Trophoblast cell (in vitro differentiated cells and primary cell): ENCODE measurements at regions not wholly inside any gene's neighbourhood (a gene's known extent, or its start where the extent isn't known, plus 50 kb on each side); places are given as distances from the start of the nearest gene placed in this dataset.
"Not testable (repeated sequence)": the region's sequence is repeated elsewhere in the genome, so short reads cannot be mapped to it uniquely, and the experiment has no call there.

ENCODE experiments used
- DNase-seq, 2 donors: peaks; one replicate each; pipeline ENCODE4 v3.0.0-alpha.2; 2016
- H2AFZ ChIP-seq: 2 replicates; pipeline ENCODE4 v1.6.1; 2013; ENCODE audit warnings: low read length, moderate library complexity, mild to moderate bottlenecking; ENCODE audit not compliant: insufficient read depth, poor library complexity
- H2AK5ac ChIP-seq: 2 replicates; pipeline ENCODE4 v1.6.1; 2013; ENCODE audit warnings: mild to moderate bottlenecking, low read length
- H2BK120ac ChIP-seq: 2 replicates; pipeline ENCODE4 v1.6.1; 2013; ENCODE audit warnings: low read length, mild to moderate bottlenecking, moderate library complexity; ENCODE audit not compliant: insufficient read depth, poor library complexity
- H2BK12ac ChIP-seq: 2 replicates; pipeline ENCODE4 v1.6.1; 2013; ENCODE audit warnings: mild to moderate bottlenecking, low read length, moderate library complexity
- H2BK5ac ChIP-seq: 2 replicates; pipeline ENCODE4 v1.6.1; 2013; ENCODE audit warnings: low read length, low read depth, moderate library complexity, mild to moderate bottlenecking; ENCODE audit not compliant: poor library complexity
- H3K14ac ChIP-seq: 2 replicates; pipeline ENCODE4 v1.6.1; 2013; ENCODE audit warnings: mild to moderate bottlenecking, low read length
- H3K18ac ChIP-seq: 2 replicates; pipeline ENCODE4 v1.6.1; 2013; ENCODE audit warnings: mild to moderate bottlenecking, low read length
- H3K23ac ChIP-seq: 2 replicates; pipeline ENCODE4 v1.6.1; 2013; ENCODE audit warnings: low read length
- H3K27ac ChIP-seq: 2 replicates; pipeline ENCODE4 v1.5.1; 2013; ENCODE audit warnings: low read depth, mild to moderate bottlenecking, inconsistent platforms, low read length, moderate library complexity
- H3K27me3 ChIP-seq: 2 replicates; pipeline ENCODE4 v1.6.1; 2013; ENCODE audit warnings: inconsistent platforms, mild to moderate bottlenecking, low read length, moderate library complexity; ENCODE audit not compliant: insufficient read depth
- H3K36me3 ChIP-seq, 2 experiments: 1 replicate in 1 of 2; 2 replicates in 1 of 2; pipeline ENCODE4 v1.6.1; 2013; ENCODE audit warnings: low read length in 2 of 2, mild to moderate bottlenecking in 2 of 2, moderate library complexity in 1 of 2; ENCODE audit not compliant: insufficient read depth in 2 of 2, control insufficient read depth in 1 of 2
- H3K4ac ChIP-seq: 2 replicates; pipeline ENCODE4 v1.6.1; 2013; ENCODE audit warnings: low read depth, mild to moderate bottlenecking, low read length, moderate library complexity
- H3K4me1 ChIP-seq, 2 experiments: 1 replicate in 1 of 2; 2 replicates in 1 of 2; pipeline ENCODE4 v1.6.1; 2013; ENCODE audit warnings: low read length in 2 of 2, mild to moderate bottlenecking in 2 of 2, moderate library complexity in 1 of 2; ENCODE audit not compliant: insufficient read depth in 2 of 2, control insufficient read depth in 1 of 2
- H3K4me2 ChIP-seq: 2 replicates; pipeline ENCODE4 v1.6.1; 2013; ENCODE audit warnings: inconsistent platforms, mild to moderate bottlenecking, low read length, moderate library complexity
- H3K4me3 ChIP-seq: 2 replicates; pipeline ENCODE4 v1.5.1; 2013; ENCODE audit warnings: mild to moderate bottlenecking, low read depth, low read length, inconsistent platforms
- H3K79me1 ChIP-seq: one replicate; pipeline ENCODE4 v1.6.1; 2013; ENCODE audit warnings: low read length
- H3K79me2 ChIP-seq: 2 replicates; pipeline ENCODE4 v1.6.1; 2013; ENCODE audit warnings: low read length, mild to moderate bottlenecking; ENCODE audit not compliant: control insufficient read depth, insufficient read depth, poor library complexity
- H3K9ac ChIP-seq: 2 replicates; pipeline ENCODE4 v1.6.1; 2013; ENCODE audit warnings: mild to moderate bottlenecking, low read length
- H3K9me3 ChIP-seq: 2 replicates; pipeline ENCODE4 v1.6.1; 2013; ENCODE audit warnings: low read depth, mild to moderate bottlenecking, control low read depth, inconsistent platforms, low read length; ENCODE audit not compliant: insufficient read depth
- H4K12ac ChIP-seq: 2 replicates; pipeline ENCODE4 v1.6.1; 2013; ENCODE audit warnings: low read depth, mild to moderate bottlenecking, low read length, moderate library complexity
- H4K8ac ChIP-seq: 2 replicates; pipeline ENCODE4 v1.6.1; 2013; ENCODE audit warnings: low read depth, mild to moderate bottlenecking, low read length, moderate library complexity
- H4K91ac ChIP-seq: one replicate; pipeline ENCODE4 v1.6.1; 2013; ENCODE audit warnings: low read depth, mild to moderate bottlenecking, low read length, moderate library complexity
- WGBS: extraction: QIAGEN DNeasy Blood & Tissue Kit; methylation state at CpG from one replicate; pipeline ENCODE4 v1.1.7; 2013; ENCODE audit warnings: missing lambda C conversion rate; ENCODE audit not compliant: insufficient read length, insufficient coverage; ENCODE audit errors: extremely low coverage; 5-methylcytosine and 5-hydroxymethylcytosine counted together

DNA sequence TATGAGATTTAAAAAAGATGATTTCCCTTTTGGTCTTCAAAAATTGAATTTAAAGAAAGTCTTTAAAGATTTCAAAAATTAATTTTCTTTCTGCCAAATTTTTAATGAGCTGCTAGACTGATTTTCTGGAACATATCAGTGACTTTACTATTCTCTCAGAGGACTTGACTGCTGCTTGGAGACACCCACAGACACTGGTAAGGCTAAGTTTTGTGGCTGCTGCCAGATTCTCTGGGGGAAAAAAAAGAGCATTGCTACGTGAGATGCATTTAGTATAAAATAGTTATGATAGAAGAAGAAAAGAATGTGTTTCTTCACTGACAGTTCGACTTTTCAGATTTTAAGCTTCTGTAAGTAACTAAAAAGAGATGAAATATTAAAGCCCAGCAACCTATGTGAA is 193.3 kb upstream of the GRIN3A start:
- DNase-seq = no peak
- Histone ChIP-seq H3K4me1 (no peaks in the 10 kb centered on the region), H3K79me1 (no peaks in the 10 kb centered on the region), H2BK5ac (no peak overlapping the region), H2BK120ac (no peak overlapping the region), H4K12ac (no peak overlapping the region), H3K18ac (no peak overlapping the region), H3K23ac (no peak overlapping the region), H3K4me3 (no peak overlapping the region), H3K14ac (no peak overlapping the region), H4K91ac (no peak overlapping the region), H3K9ac (no peak overlapping the region), H3K4me2 (no peak overlapping the region), H3K9me3 (no peaks in the 10 kb centered on the region), H4K8ac (no peak overlapping the region), H3K27ac (no peak overlapping the region), H2BK12ac (no peak overlapping the region), H3K36me3 (no peaks in the 10 kb centered on the region), H3K27me3 (no peaks in the 10 kb centered on the region), H3K79me2 (no peaks in the 10 kb centered on the region), H2AK5ac (no peak overlapping the region), H3K4ac (no peak overlapping the region), H2AFZ (no peak overlapping the region)
- no CpG with 5 or more reads among the region's 2 CpGs for WGBS

DNA sequence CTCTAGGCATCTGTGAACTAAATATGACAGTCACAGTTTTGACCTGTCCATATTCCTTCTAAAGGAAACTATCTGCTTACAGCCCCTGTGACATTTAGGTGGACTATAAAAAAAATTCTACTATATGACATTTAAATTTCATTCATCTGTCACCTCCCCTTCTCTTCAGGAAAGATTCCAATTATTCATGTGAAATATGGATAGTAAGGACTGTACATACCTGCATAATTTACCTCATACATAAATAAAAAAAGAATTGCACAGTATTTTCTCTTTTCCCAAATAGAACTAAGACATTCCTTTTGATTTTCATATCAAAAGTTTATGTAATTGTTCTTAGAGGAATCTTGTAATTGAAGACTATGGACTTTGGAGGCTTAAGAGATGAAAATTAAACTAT is 192.3 kb upstream of the GRIN3A start:
- Histone ChIP-seq H3K4me3 (no peak overlapping the region), H2BK5ac (no peak overlapping the region), H2AK5ac (no peak overlapping the region), H3K27ac (no peak overlapping the region), H3K23ac (no peak overlapping the region), H2BK120ac (no peak overlapping the region), H3K79me2 (no peaks in the 10 kb centered on the region), H4K12ac (no peak overlapping the region), H3K9ac (no peak overlapping the region), H3K79me1 (no peaks in the 10 kb centered on the region), H3K4me2 (no peak overlapping the region), H2AFZ (no peak overlapping the region), H3K27me3 (no peaks in the 10 kb centered on the region), H4K8ac (no peak overlapping the region), H3K4ac (no peak overlapping the region), H3K18ac (no peak overlapping the region), H4K91ac (no peak overlapping the region), H3K9me3 (no peaks in the 10 kb centered on the region), H3K36me3 (no peaks in the 10 kb centered on the region), H3K14ac (no peak overlapping the region), H2BK12ac (no peak overlapping the region), H3K4me1 (no peaks in the 10 kb centered on the region)
- DNase-seq = no peak

DNA sequence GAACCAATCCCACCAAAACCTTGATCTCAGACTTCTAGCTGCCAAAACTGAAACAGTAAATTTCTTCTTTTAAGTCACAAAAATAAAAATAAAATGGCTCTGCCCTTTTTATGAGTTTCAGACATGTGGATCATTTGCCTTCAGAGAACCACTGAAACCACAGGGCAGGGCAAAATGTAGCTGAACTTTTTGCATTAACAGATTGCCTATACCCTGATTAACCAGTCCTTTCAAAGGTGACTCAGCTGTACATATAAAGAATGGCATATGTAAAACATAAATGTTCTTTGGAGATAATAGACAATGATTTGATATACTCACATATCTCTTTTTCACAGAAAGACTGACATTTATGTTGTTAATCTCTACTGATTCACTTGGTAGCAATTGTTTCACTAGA is 187.1 kb upstream of the GRIN3A start:
- no peak overlapping the region for H2BK120ac ChIP-seq
- H3K18ac ChIP-seq = no peak overlapping the region
- H3K79me2 ChIP-seq = no peaks in the 10 kb centered on the region
- H3K4me2 ChIP-seq = no peak overlapping the region
- no peak overlapping the region for H4K8ac ChIP-seq
- H4K12ac ChIP-seq = no peak overlapping the region
- H3K4me1 ChIP-seq = no peaks in the 10 kb centered on the region
- no peak overlapping the region for H3K4me3 ChIP-seq
- H3K79me1 ChIP-seq = no peaks in the 10 kb centered on the region
- no peak overlapping the region for H2BK5ac ChIP-seq
- H3K27ac ChIP-seq = no peak overlapping the region
- H4K91ac ChIP-seq = no peak overlapping the region
- H3K36me3 ChIP-seq = no peaks in the 10 kb centered on the region
- no peak overlapping the region for H3K23ac ChIP-seq
- DNase-seq = no peak
- no peaks in the 10 kb centered on the region for H3K27me3 ChIP-seq
- H2AK5ac ChIP-seq = no peak overlapping the region
- H2BK12ac ChIP-seq = no peak overlapping the region
- H2AFZ ChIP-seq = no peak overlapping the region
- no peaks in the 10 kb centered on the region for H3K9me3 ChIP-seq
- H3K9ac ChIP-seq = no peak overlapping the region
- no peak overlapping the region for H3K14ac ChIP-seq
- H3K4ac ChIP-seq = no peak overlapping the region

DNA sequence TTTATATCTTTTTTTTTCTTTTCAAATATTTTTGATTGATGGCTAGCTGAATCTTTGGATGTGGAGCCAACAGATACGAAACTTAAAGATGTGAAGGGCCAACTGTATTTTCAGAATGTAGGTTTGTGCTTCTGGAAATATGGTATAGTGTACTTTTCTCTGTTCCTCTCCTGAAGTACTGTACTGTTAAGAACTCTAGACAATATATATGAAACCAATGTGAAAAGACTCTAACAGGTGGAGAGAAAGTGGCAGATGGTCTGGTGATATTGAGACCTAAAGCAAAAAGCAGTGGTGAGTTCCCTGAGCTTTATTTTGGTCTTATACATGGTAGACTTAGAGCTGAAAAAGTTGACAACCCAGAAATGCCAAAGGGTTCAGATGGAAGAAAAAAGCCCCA is 185.0 kb upstream of the GRIN3A start:
- Histone ChIP-seq H3K14ac (no peak overlapping the region), H2BK5ac (no peak overlapping the region), H3K9me3 (no peaks in the 10 kb centered on the region), H2AK5ac (no peak overlapping the region), H4K8ac (no peak overlapping the region), H2BK120ac (no peak overlapping the region), H3K18ac (no peak overlapping the region), H3K4me2 (no peak overlapping the region), H3K79me1 (no peaks in the 10 kb centered on the region), H3K27me3 (no peaks in the 10 kb centered on the region), H3K27ac (no peak overlapping the region), H3K36me3 (no peaks in the 10 kb centered on the region), H3K4me3 (no peak overlapping the region), H3K4me1 (no peaks in the 10 kb centered on the region), H4K91ac (no peak overlapping the region), H3K9ac (no peak overlapping the region), H2AFZ (no peak overlapping the region), H2BK12ac (no peak overlapping the region), H4K12ac (no peak overlapping the region), H3K79me2 (no peaks in the 10 kb centered on the region), H3K23ac (no peak overlapping the region), H3K4ac (no peak overlapping the region)
- no CpG with 5 or more reads among the region's 1 CpG for WGBS
- DNase-seq = no peak

DNA sequence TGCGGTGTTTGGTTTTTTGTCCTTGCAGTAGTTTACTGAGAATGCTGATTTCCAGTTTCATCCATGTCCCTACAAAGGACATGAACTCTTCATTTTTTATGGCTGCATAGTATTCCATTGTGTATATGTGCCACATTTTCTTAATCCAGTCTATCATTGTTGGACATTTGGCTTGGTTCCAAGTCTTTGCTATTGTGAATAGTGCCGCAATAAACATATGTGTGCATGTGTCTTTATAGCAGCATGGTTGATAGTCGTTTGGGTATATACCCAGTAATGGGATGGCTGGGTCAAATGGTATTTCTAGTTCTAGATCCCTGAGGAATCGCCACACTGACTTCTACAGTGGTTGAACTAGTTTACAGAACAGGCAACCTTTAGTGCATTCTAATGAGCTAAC is 178.5 kb upstream of the GRIN3A start:
- not testable (repeated sequence) for H4K8ac ChIP-seq, H3K4me3 ChIP-seq, H3K14ac ChIP-seq, H3K18ac ChIP-seq, H2AFZ ChIP-seq, H3K9ac ChIP-seq, H3K79me2 ChIP-seq, H2BK120ac ChIP-seq, H3K27me3 ChIP-seq, H3K36me3 ChIP-seq, H4K12ac ChIP-seq, H4K91ac ChIP-seq, H3K79me1 ChIP-seq, H3K9me3 ChIP-seq, H2AK5ac ChIP-seq, DNase-seq, H2BK12ac ChIP-seq, H3K27ac ChIP-seq, H3K23ac ChIP-seq, H3K4me2 ChIP-seq, H2BK5ac ChIP-seq, H3K4ac ChIP-seq, H3K4me1 ChIP-seq
- no CpG with 5 or more reads among the region's 4 CpGs for WGBS
